Suppressor macrophage treated with lipopolysaccharide for 1 hour (primary cell): ENCODE measurements at regions not wholly inside any gene's neighbourhood (a gene's known extent, or its start where the extent isn't known, plus 50 kb on each side); places are given as distances from the start of the nearest gene placed in this dataset.

Experiments
- DNase-seq, 3 donors: peaks; one replicate each; pipeline ENCODE4 v3.0.0-alpha.2; 2020 to 2022

DNA sequence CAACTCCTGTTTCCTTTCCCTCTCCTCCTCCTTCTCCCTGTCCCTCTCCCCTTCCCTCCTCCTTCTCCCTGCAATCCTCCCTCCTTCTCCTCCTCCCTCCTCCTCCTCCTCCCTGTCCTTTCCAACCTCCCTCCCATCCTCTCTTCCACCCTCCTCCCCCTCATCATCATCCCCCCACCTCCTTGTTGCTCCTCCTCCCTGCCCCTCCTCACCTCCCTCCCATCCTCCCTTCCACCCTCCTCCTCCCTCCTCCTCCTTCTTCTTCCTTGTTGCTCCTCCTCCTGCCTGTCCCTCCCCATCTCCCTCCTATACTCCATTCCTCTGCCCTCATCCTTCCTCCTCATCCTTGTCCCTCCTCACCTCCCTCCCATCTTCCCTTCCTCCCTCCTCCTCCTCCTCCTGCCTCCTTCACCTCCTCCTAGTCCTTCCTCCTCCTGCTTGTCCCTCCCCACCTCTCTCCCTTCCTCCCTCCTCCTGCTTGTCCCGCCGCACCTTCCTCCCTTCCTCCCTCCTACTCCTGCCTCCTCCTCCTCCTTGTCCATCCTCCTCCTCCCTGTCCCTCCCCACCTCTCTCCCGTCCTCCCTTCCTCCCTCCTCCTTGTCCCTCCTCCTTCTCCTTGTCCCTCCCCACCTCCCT is 222.5 kb downstream of the IRF8 start:
- DNase-seq = no peak

DNA sequence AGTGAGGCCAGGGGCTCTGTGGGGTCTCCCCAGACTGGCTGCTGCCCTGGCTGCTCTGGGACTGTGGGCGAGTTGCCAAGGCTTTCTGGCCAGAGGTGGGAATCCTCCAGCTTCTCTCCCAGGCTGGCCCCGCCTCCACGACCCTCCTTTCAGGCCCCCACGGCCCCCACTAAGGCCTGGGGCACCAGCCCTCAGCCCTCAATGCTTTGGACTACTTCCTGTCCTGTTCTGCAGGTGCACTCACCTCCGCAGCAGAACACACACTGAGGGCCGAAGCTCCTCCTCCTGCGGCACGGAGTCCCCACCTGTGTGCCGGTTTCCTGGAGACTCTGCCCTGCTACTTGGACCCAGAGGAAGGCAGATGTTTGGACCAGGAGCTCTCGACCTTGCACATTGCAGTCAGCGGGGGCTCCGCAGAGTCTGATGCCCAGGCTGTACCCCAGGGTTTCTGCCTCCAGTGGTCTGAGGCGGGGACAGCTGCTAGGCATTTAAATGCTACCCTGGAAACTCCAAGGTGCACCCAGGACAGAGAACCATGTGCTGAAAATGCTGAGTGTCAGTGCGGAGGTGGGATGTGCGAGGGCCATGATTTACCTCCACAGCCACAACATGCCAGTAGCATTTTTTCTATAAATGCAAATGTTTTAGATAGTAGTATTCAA is 223.8 kb downstream of the IRF8 start:
- DNase-seq = no peak

DNA sequence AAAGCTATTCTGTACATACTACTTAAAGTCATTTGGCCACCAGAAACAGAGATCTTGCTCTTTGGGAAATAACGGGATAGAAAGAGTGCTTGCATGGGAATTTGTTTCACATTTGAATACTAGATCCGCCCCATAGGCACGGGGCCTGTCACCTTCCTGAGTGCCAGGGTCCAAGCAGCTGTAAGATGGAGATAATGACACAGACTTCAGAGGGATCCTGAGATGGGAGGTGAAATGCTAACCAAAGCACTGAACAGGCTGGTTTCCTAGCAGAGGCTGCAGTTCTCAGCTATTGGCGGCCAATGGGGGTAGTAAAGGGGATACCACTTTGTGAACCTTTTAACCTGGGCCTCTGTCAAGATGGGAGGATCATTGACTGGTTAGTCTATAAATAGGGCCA is 225.4 kb downstream of the IRF8 start:
- no peak for DNase-seq

DNA sequence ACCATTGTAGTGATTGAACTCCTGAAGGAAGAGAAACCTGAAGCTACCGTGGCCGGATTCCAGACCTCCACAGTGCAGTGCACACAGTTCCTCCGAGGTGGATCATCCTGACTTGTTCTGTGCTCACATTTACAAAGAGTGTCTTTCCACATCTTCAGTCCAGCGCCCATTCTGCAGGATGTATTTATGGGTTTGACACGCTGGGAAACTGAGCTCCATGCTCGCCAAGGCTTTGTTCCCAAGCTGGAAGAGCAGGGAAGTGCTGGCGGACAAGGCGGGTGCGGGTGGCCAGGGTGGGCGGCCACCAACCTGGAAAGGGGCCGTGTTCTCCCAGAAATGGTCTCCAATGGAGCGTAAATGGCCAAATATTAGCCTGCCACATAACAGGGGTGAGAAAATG is 227.9 kb downstream of the IRF8 start:
- DNase-seq = no peak

DNA sequence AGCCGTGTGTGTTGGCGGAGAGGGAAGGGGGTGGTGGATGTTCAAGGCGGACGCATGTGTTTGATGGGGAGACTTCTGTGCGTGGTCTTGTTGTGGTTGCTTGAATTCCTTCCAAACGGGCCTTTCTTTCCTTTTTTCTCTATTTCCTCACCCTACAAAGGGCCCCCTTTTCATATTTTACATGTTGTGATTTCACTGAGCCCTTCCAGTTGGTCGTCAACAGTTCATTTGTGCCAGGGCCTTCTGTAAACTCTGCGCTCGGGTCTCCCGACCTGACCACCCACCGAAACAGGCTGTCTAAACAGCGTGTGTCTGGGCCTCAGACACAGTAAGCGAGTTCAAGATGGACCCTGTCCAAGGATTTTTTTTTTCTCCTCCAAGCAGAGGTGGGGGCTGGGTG is 228.4 kb downstream of the IRF8 start:
- DNase-seq = no peak

DNA sequence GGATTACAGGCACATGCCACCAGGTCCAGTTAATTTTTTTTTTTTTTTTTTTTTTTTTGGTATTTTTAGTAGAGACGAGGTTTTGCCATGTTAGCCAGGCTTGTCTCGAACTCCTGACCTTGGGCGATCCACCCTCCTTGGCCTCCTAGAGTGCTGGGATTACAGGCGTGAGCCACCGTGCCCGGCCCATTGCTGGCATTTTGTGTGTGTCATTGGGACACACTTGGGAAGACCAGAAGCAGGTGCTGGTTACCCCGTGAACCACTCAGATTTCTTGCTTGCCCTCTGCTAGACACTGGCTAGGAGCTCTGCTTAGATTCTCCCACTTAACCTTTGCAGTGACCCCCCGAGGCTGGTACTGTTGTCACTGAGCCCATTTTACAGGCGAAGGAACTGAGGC is 229.3 kb downstream of the IRF8 start:
- no peak for DNase-seq

DNA sequence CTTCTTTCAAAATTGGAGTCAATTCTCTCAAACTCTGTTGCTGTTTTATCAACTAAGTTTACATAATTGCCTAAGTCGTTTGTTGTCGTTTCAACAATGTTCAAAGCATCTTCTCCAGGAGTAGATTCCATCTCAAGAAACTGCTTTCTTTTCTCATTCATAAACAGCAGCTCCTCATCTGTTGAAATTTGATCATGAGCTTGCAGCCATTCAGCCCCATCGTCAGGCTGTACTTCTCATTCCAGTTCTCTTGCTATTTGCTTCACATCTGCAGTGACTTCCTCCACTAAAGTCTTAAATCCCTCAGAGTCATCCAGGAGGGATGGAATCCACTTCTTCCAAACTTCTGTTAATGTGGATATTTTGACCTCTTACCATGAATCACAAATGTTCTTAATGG is 230.6 kb downstream of the IRF8 start:
- no peak for DNase-seq

DNA sequence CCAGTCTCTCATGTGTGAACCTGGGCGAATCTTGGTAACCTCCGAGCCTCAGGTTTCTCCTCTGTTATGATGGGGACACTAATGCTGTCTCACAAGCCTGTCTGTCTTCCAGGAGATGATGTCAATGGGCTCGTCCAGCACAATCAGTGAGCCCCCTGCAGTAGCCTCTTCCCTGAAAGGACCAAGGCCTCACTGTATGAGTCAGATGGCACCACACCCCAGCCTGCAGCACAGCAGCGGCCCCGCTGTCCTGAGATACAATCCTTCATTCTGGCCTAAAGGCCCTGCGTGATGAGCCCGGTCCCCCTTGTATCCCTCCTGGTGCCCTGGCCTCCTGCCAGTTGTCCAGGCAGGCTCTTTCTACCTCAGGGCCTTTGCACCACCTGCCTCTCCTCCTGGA is 234.4 kb downstream of the IRF8 start:
- no peak for DNase-seq

DNA sequence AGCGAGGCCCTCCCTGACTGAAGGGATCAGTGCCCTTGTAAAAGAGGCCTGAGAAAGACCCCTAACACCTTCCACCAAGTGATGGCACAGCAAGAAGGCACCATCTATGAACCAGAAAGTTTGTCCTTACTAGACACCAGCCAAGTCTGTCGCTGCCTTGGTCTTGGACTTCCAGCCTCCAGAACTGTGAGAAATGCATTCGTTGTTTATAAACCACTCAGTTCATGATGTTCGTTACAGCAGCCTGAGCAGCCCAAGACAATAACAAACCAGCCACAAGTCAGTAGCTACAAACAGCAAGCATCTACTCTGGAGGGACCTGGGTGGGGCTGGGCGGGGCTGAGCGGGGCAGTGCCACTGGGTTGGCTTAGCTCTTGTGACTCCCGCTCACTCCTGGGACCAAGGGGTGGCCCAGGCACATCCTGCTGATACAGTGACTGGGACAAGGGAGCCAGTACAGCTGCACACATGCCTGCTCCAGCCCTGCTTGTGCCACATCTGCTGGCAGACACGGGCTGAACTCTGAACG is 234.9 kb downstream of the IRF8 start:
- no peak for DNase-seq

DNA sequence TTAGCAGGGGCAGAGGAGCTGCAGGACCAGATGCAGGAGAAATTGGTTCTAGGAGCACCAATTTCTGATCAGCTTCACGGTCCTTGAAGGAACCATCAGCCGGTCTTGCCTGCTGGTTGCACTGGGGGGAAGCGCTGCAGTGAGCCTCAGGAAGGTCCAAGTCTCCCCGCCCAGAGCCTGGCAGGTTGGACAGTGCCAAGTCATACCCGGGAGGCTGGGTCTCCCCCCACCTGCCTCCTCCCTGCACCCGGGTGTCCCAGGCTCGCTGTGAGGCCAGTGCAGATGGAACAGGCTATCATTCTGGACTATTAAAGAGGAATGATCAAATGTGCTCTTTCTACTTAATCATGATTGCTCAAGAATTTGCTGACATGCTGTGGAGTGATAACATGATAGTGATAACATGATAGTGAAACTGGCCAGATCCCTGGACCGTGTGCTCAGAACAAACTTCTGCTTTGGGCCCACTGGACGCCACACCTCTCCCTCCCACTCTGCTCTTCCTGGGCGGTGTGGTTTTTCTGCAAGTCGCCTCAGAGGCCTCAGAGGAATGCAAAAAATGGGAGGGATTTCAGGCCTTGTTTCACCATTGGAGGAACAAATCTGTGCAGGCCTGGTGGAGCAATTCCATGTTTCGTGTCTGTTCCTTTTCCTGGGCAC is 236.0 kb downstream of the IRF8 start:
- DNase-seq = peak in 1 of 3 donors; percentile 26

DNA sequence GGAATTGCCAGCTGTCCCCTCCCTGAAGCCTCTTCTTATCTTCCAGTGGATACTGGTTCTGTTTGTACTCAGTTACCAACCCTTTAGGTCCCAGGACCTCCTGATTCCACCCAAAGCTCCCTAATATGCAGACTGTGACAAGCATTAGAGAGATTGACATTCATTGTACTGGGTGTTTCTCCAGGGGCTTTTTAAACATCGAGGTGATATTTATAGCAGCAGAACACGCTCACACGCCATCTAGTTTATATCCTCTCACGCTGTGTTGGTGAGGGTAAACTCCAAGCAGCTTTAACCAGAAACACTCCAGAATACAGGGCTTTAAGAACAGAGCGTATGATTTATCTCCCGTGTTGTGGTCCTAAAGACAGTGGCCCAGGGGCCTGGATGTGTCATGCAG is 238.4 kb downstream of the IRF8 start:
- DNase-seq = no peak

DNA sequence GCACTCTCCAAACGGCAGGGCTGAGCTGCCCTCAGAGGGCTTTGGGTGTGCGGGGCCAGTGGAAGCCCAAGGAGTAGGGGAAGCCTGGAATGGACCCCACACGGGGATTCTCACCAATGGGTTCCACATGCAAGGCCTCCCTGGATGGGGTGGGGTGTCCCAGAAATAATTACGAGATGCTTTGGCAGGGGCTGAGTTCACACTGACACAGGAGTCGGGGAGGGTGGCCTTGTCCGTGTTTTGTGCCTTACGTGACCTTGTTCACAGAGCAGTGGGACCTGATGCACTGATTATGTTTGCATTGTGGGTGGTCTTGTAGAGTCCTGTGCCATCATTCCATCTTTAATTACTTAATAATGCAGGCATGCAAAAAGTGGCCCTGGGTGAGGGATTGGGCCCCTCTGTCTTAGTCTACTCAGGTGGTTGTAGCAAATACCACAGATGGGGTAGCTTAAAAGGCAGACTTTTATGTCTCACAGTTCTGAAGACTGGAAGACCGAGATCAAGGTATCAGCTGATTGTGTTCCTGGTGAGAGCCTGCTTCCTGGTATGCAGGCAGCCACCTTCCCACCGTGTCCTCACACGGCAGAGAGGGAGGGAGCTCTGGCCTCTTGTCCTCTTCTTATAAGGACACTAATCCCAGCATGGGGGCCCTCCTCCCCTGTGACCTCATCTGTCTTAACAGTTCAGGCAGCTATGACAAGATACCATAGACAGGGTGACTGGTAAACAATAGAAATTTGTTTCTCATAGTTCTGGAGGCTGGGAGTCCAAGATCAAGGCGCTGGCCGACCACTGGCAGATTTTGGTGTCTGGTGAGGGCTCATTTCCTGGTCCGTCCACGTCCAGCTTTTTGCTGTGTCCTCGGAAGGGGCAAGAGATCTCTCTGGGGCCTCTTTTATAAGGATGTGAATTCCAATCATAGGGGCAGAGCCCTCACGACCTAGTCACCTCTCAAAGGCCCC is 239.4 kb downstream of the IRF8 start:
- DNase-seq = no peak

DNA sequence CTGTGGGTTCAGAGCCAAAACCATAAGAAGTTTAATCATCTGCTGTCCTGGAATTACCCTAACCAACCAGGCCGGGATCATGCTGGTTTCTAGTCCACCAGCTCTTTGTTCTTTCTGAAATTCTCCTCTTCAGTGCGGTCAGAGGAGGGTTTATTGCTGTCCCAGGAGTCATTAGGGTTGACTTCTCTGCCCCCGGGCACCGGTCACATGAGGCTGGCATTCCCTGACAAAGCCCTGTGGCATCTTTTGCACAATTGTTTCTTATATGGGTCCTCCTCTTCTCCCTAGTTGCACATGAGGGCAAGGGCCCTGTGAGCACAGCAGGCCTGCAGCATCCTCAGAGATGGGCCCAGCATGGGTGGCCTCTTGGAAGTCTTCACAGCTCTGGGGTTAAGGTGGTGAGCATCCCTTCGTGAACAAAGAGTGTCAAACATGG is 243.9 kb downstream of the IRF8 start:
- DNase-seq = no peak

DNA sequence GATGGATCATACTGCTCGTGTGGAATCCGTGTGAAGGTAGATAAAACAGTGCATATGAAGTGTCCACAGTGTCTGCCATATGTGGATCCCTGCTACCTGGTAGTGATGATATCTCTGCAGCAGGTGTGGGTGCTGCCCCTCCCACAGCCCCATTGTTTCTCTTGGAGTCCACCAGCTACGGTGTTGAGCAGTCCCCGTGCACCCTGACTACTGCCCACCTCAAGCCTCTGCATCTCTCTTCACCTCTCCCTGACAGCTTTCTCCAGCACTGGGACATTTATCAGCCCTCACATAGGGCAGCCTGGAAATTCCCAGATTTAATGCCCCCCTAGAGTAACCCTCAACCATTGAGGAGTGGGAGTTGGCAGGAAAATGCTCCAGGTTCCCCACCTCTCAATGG is 244.7 kb downstream of the IRF8 start:
- no peak for DNase-seq

DNA sequence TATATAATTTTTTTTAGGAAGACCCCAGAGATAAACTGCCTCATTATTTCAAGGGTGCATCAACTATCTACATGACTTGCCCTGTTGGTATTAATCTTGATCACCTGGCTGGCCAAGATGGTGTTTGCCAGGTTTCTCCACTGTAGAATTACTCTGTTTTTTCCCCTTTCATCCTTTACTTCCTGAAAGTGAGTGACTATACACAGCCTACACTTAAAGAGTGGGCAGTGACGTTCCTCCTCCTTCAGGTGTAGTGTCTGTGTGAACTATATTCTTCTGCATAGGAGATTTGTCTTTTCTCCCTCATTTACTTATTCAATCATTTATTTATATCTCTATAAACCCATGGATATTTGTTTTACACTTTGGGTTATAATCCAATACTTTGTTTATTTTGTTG is 246.7 kb downstream of the IRF8 start:
- DNase-seq = no peak

DNA sequence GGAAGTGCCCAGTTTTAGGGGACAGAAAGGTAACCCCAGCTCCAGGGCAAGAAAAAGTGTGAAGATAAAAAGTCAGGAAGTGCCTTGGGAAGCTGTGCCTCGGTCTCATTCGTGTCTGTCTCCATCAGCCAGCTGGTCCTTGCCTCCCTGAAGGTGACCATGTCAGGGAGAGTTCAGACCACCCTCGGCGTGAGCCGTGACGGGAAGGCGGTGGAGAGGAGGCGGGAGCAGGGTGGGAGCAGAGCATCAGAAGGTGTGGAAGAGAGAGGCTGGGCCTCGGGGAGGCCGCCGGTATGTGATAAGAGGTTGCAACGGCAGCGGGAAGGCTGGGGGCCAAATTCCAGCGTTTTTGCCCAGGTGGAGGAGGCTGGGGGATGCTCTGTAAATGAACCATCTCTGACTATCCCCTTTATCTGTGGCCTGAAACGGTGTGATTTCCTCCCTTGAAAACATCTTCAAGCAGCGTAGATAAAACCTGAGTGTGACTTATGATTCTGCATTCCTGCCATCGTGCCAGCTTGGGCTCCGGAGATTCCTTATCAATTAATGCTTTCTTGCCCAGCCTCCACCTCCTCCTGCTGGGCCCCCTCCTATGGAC is 251.8 kb downstream of the IRF8 start:
- DNase-seq = no peak

DNA sequence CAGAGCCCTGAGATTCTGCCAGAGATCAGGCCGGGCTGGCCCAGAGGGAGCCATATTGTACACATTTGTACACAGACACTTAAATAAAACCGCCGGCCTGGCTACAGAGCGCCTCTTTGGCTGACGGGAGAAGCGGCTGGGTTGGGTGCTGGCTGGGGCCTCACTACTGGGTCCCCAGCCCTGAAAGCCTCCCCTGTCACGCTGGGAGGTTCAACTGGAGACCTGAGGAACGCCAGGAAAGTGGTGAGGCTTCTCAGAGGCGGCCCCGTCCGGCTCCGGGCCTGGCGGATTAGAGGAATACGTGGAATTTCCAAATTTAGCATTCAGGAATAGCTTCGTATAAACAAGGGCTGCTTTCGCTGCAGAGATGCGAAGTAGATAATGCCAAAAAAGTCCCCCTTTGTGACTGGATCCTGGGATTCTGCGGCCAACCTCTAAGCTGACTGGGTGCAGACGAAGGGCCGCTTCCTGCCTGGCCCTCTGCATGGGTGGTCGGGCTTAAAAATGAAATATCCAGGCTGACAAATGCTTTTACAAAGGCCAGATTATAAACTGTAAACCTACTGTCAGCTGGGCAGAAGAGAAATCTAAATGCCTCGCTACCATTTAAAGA is 252.4 kb downstream of the IRF8 start:
- DNase-seq = no peak

DNA sequence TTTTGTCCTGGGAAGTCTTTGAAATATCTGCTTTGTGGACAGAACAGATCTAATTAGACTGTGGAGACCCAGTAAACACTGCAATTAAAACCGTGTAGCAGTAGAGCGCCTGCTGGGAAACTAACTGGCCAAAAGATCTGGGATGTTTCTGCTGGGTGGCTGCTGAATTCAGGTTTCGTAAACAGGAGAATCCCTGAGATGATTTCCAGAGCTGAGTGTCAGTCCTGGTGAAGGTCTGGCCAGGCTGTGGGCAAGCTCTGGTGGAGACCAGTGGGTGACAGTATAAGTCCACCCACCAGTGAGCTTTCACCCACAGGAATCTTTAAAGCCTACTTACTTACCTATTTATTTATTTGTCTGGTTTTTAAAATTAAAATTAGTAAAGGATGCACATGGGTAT is 257.2 kb downstream of the IRF8 start:
- DNase-seq = no peak

DNA sequence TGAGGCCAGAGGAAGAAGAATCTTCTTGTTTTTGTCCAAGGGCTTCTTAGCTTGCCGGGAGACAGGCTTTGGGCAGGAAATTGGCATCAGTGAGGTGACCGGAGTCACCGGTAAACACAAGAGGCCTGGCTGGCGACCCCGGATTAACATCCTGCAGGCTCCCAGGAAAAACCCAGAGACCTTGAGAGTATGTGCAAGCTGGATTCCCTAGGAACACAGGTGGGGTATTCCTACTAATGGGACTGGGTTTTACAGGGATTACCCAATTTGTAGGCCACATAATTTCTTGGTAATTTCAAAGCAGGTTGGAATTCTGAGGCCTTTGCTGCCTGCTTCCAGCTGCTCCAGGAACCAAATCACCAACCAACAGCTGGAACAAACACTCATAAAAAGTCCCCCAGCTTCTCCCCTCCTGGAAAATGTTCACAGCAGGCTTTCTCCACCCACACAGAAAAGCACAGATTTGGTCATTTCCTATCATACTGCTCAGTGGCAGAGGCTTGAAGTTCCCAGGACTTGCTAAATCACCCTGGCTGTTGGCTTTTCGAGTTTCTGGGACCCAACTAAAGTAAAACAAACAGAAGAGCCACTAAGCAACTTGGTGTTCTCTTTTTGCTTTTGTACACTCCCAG is 258.8 kb downstream of the IRF8 start:
- DNase-seq = peak; percentile 49 to 78 (median 61)

DNA sequence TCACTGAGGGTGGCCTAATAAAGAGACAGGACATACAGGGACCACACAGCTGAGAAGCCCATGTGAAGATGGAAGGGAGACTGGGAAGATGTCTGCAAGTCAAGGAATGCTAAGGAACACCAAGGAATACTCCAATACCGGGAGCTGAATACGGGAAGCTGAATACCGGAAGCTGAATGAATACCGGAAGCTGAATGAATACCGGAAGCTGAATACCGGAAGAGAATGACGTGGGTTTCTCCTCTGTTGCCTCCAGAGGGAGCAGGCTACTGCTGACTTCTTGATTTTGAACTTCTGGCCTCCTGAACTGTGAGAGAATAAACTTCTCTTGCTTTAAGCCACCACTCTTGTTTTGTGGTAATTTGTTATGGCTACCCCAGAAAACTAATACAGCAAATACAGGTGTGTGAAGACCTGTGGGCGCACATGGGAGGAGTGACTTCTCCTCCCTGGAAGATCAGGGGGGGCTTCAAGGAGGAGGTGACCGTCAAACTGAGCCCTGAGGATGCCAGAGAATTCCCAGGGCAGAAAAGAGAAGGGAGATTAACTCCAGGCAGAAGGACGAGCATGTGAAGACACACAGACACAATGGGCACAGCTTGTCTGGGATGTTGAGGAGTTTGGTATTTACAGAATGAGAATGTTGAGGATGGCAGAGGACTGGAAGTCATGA is 259.9 kb downstream of the IRF8 start:
- peak in 1 of 3 donors; percentile 4 for DNase-seq

DNA sequence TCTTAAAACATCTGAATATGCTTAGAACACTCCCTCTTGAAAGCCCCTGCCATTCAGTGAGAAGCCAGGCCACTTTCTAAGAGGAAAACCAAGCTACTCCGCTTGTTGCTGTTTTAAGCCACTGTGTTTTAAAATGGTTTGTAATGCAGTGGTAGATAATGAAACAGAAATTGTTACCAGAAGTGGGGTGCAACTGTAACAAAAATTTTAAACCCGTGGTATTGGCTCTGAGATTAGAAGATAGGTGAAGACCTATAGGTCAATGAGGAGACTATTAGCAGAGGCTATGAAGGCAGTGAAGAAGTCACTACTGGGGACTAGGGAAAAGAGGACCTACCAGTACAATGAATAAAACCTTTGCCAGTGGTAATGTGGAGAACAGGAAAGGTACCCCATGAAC is 266.5 kb downstream of the IRF8 start:
- no peak for DNase-seq
